ENCODE measurements at regions not wholly inside any gene's neighbourhood (a gene's known extent, or its start where the extent isn't known, plus 50 kb on each side); places are given as distances from the start of the nearest gene placed in this dataset.

DNA sequence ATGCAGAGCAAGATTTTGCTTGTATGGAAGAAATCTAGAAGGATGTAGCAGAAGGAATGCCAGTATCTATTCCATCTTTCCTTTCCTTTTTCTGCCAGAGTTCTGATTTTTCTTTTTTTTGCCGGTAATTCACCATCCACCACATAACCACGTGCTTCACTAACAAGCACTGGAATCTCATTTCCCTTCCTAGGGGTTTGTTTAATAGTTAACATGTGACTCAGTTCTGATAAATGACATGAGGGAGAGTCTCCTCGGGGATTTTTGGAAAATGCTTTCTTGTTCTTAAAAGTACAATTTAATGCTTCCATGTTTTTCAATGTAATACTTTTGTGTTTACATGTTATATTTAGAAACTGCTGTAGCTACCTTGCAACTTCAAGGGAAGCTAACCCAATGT is 590.2 kb downstream of the SH2D4B start:
- TF ChIP-seq, protein P1, sequence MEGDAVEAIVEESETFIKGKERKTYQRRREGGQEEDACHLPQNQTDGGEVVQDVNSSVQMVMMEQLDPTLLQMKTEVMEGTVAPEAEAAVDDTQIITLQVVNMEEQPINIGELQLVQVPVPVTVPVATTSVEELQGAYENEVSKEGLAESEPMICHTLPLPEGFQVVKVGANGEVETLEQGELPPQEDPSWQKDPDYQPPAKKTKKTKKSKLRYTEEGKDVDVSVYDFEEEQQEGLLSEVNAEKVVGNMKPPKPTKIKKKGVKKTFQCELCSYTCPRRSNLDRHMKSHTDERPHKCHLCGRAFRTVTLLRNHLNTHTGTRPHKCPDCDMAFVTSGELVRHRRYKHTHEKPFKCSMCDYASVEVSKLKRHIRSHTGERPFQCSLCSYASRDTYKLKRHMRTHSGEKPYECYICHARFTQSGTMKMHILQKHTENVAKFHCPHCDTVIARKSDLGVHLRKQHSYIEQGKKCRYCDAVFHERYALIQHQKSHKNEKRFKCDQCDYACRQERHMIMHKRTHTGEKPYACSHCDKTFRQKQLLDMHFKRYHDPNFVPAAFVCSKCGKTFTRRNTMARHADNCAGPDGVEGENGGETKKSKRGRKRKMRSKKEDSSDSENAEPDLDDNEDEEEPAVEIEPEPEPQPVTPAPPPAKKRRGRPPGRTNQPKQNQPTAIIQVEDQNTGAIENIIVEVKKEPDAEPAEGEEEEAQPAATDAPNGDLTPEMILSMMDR (conservative IDR thresholded peaks at IDR 0.05; ENCODE audit: low read length): no peak
- no peak for TF ChIP-seq EZH2phosphoT487 (IDR thresholded peaks at IDR 0.05; ENCODE audit: borderline replicate concordance, low read depth, low read length)

All from OCI-LY7 (cell line).